ENCODE measurements at regions not wholly inside any gene's neighbourhood (a gene's known extent, or its start where the extent isn't known, plus 50 kb on each side); places are given as distances from the start of the nearest gene placed in this dataset.

DNA sequence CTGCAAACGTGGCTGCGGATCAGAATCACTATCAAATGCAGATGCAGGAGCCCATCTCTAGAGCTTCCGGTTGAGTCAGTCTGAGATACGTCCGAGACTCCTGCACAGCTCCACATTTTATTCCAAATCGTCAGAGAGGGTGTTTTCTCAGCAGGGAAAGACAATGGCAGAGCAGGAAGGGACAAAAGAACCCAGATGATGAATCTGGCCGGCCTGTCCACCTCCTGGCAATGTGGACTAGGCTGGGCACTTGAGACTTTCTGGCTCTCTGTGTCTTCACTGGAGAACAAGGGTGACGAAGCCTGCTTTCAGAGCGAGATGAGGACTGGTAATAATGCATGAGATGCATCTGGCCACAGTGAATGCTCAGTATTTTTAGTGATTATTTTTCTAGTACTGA, 255.9 kb upstream of the MYT1L start:
- TF ChIP-seq, protein P1, sequence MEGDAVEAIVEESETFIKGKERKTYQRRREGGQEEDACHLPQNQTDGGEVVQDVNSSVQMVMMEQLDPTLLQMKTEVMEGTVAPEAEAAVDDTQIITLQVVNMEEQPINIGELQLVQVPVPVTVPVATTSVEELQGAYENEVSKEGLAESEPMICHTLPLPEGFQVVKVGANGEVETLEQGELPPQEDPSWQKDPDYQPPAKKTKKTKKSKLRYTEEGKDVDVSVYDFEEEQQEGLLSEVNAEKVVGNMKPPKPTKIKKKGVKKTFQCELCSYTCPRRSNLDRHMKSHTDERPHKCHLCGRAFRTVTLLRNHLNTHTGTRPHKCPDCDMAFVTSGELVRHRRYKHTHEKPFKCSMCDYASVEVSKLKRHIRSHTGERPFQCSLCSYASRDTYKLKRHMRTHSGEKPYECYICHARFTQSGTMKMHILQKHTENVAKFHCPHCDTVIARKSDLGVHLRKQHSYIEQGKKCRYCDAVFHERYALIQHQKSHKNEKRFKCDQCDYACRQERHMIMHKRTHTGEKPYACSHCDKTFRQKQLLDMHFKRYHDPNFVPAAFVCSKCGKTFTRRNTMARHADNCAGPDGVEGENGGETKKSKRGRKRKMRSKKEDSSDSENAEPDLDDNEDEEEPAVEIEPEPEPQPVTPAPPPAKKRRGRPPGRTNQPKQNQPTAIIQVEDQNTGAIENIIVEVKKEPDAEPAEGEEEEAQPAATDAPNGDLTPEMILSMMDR (IDR thresholded peaks at IDR 0.05) = no peak
- TF ChIP-seq POLR2A (IDR thresholded peaks at IDR 0.05) (no peak), EP300 (IDR thresholded peaks at IDR 0.05) (no peak), POLR2AphosphoS5 (IDR thresholded peaks at IDR 0.05) (no peak)

Measured in sigmoid colon (tissue), 4 donors.